Urinary bladder (tissue), 3 donors: ENCODE measurements at regions not wholly inside any gene's neighbourhood (a gene's known extent, or its start where the extent isn't known, plus 50 kb on each side); places are given as distances from the start of the nearest gene placed in this dataset.

Experiments
- DNase-seq: peaks from one replicate; pipeline ENCODE4 v3.0.0-alpha.2; 2015; ENCODE audit errors: extremely low spot score
- H3K27ac ChIP-seq: one replicate; pipeline ENCODE4 v1.5.1; 2013; ENCODE audit warnings: low read depth, mild to moderate bottlenecking, moderate library complexity
- H3K36me3 ChIP-seq: one replicate; pipeline ENCODE4 v1.6.1; 2013; ENCODE audit warnings: mild to moderate bottlenecking, moderate library complexity; ENCODE audit not compliant: insufficient read depth
- H3K4me1 ChIP-seq: one replicate; pipeline ENCODE4 v1.6.1; 2013; ENCODE audit warnings: mild to moderate bottlenecking, moderate library complexity; ENCODE audit not compliant: insufficient read depth
- H3K4me3 ChIP-seq: one replicate; pipeline ENCODE4 v1.5.1; 2013; ENCODE audit warnings: low read depth, low read length
- WGBS: extraction: QIAGEN DNeasy Blood & Tissue Kit; methylation state at CpG from one replicate; pipeline ENCODE4 v1.1.7; 2013; 5-methylcytosine and 5-hydroxymethylcytosine counted together
- donor health status: healthy with polysubstance abuse.
- donor health status: healthy.

GRCh38 chr1:234875953-234876855, 252.4 kb downstream of the TOMM20 start:
- H3K27ac ChIP-seq, result no peak overlapping the region
- no peak for DNase-seq
- no peaks in the 10 kb centered on the region for H3K4me1 ChIP-seq
- H3K4me3 ChIP-seq, result no peak overlapping the region
- 63% methylated on average over 15 of the region's 15 CpGs for WGBS
- no peaks in the 10 kb centered on the region for H3K36me3 ChIP-seq

- Histone ChIP-seq H3K4me3 (no peak overlapping the region), H3K36me3 (no peaks in the 10 kb centered on the region), H3K4me1 (no peaks in the 10 kb centered on the region), H3K27ac (no peak overlapping the region)
- WGBS, result 89% methylated on average over 17 of the region's 17 CpGs
- DNase-seq, result no peak
Observed at GRCh38 chr1:234875328-234875952, 253.2 kb downstream of the TOMM20 start.

GRCh38 chr1:234874291-234875288, 254.0 kb downstream of the TOMM20 start:
- no peak for DNase-seq
- no peaks in the 10 kb centered on the region for H3K36me3 ChIP-seq
- no peaks in the 10 kb centered on the region for H3K4me1 ChIP-seq
- H3K27ac ChIP-seq, result no peak overlapping the region
- 94% methylated on average over 20 of the region's 20 CpGs for WGBS
- H3K4me3 ChIP-seq, result no peak overlapping the region

- DNase-seq, result no peak
- Histone ChIP-seq H3K4me1 (peaks cover 3% of the 10 kb centered on the region), H3K4me3 (no peak overlapping the region), H3K27ac (no peak overlapping the region), H3K36me3 (no peaks in the 10 kb centered on the region)
- WGBS, result 76% methylated on average over 6 of the region's 6 CpGs
Observed at GRCh38 chr1:234871710-234872271, 256.8 kb downstream of the TOMM20 start.

GRCh38 chr1:234871039-234871709, 257.5 kb downstream of the TOMM20 start:
- H3K36me3 ChIP-seq, result no peaks in the 10 kb centered on the region
- DNase-seq, result no peak
- no peak overlapping the region for H3K4me3 ChIP-seq
- WGBS, result 83% methylated on average over 10 of the region's 10 CpGs
- H3K4me1 ChIP-seq, result peaks cover 3% of the 10 kb centered on the region
- no peak overlapping the region for H3K27ac ChIP-seq

- 91% methylated on average over 11 of the region's 11 CpGs for WGBS
- Histone ChIP-seq H3K4me1 (peaks cover 3% of the 10 kb centered on the region), H3K36me3 (no peaks in the 10 kb centered on the region), H3K27ac (no peak overlapping the region), H3K4me3 (no peak overlapping the region)
- no peak for DNase-seq
Observed at GRCh38 chr1:234870020-234870981, 258.3 kb downstream of the TOMM20 start.

GRCh38 chr1:234869182-234870019, 259.2 kb downstream of the TOMM20 start:
- H3K4me3 ChIP-seq, result no peak overlapping the region
- peaks cover 3% of the 10 kb centered on the region for H3K4me1 ChIP-seq
- no peaks in the 10 kb centered on the region for H3K36me3 ChIP-seq
- whole genome bisulfite sequencing, result 86% methylated on average over 16 of the region's 16 CpGs
- DNase-seq, result no peak
- H3K27ac ChIP-seq, result no peak overlapping the region

- DNase-seq, result no peak
- no peak overlapping the region for H3K4me3 ChIP-seq
- peaks cover 3% of the 10 kb centered on the region for H3K4me1 ChIP-seq
- no peak overlapping the region for H3K27ac ChIP-seq
- 96% methylated on average over 6 of the region's 6 CpGs for WGBS
- H3K36me3 ChIP-seq, result no peaks in the 10 kb centered on the region
Observed at GRCh38 chr1:234868296-234869147, 258.5 kb upstream of the IRF2BP2 start.

- Histone ChIP-seq H3K27ac (no peak overlapping the region), H3K4me1 (peaks cover 3% of the 10 kb centered on the region)
Observed at GRCh38 chr1:234866007-234866866, 256.3 kb upstream of the IRF2BP2 start.

More at GRCh38 chr1:234866007-234866866, 256.3 kb upstream of the IRF2BP2 start:
- Histone ChIP-seq H3K4me3 (no peak overlapping the region), H3K36me3 (no peaks in the 10 kb centered on the region)
- WGBS, result 77% methylated on average over 18 of the region's 18 CpGs
- no peak for DNase-seq
